ENCODE measurements at regions not wholly inside any gene's neighbourhood (a gene's known extent, or its start where the extent isn't known, plus 50 kb on each side); places are given as distances from the start of the nearest gene placed in this dataset.

- no peak for TF ChIP-seq CTCF (IDR thresholded peaks at IDR 0.05)
- TF ChIP-seq POLR2A (IDR thresholded peaks at IDR 0.05), result no peak
- H3K27ac ChIP-seq, result no peak overlapping the region
- H3K4me3 ChIP-seq, result no peak overlapping the region
- H3K4me1 ChIP-seq, result peaks cover 0 to 8% (median 0%) of the 10 kb centered on the region in 12 donors
- H3K27me3 ChIP-seq, result no peaks in the 10 kb centered on the region
- ATAC-seq (no peak), DNase-seq (no peak)
- no peaks in the 10 kb centered on the region for H3K36me3 ChIP-seq
- WGBS, 4 donors, result 74 to 85% (median 80%) methylated on average over 5 of the region's 5 CpGs
- peaks cover 0 to 7% (median 0%) of the 10 kb centered on the region in 12 donors for H3K9me3 ChIP-seq
- intact Hi-C loops (cut with DNase I), result no loop called here
Observed at GRCh38 chr11:19394525-19395016, 153.8 kb upstream of the E2F8 start.

- H3K36me3 ChIP-seq, result no peaks in the 10 kb centered on the region
- TF ChIP-seq POLR2A (IDR thresholded peaks at IDR 0.05) (no peak), CTCF (IDR thresholded peaks at IDR 0.05) (no peak)
- WGBS, 4 donors, result 63 to 75% (median 69%) methylated on average over 1 of the region's 1 CpG
- H3K4me3 ChIP-seq, result no peak overlapping the region
- intact Hi-C loops (cut with DNase I), result no loop called here
- no peak overlapping the region for H3K27ac ChIP-seq
- ATAC-seq, result peak in 1 of 4 donors; percentile 49
- H3K27me3 ChIP-seq, result no peaks in the 10 kb centered on the region
- peaks cover 0 to 3% (median 0%) of the 10 kb centered on the region in 12 donors for H3K4me1 ChIP-seq
- peaks cover 0 to 7% (median 0%) of the 10 kb centered on the region in 12 donors for H3K9me3 ChIP-seq
- DNase-seq, result no peak
Observed at GRCh38 chr11:19393941-19394340, 153.2 kb upstream of the E2F8 start.

GRCh38 chr11:19392847-19393518 is 152.2 kb upstream of the E2F8 start:
- peaks cover 0 to 7% (median 0%) of the 10 kb centered on the region in 12 donors for H3K9me3 ChIP-seq
- no peak for DNase-seq
- intact Hi-C loops (cut with DNase I), result no loop called here
- TF ChIP-seq POLR2A (IDR thresholded peaks at IDR 0.05) (no peak), CTCF (IDR thresholded peaks at IDR 0.05) (no peak)
- no peak overlapping the region for H3K4me3 ChIP-seq
- H3K4me1 ChIP-seq, result no peaks in the 10 kb centered on the region
- H3K27me3 ChIP-seq, result no peaks in the 10 kb centered on the region
- no peak for ATAC-seq
- no peak overlapping the region for H3K27ac ChIP-seq
- 82 to 95% (median 90%) methylated on average over 3 of the region's 3 CpGs for WGBS, 4 donors
- no peaks in the 10 kb centered on the region for H3K36me3 ChIP-seq

- Histone ChIP-seq H3K4me3 (no peak overlapping the region), H3K4me1 (no peaks in the 10 kb centered on the region), H3K27me3 (no peaks in the 10 kb centered on the region), H3K36me3 (no peaks in the 10 kb centered on the region), H3K9me3 (peaks cover 0 to 7% (median 0%) of the 10 kb centered on the region in 12 donors), H3K27ac (no peak overlapping the region)
- DNase-seq, result no peak
- WGBS, 4 donors, result 83 to 92% (median 89%) methylated on average over 3 of the region's 3 CpGs
- intact Hi-C loops (cut with DNase I), result no loop called here
- no peak for ATAC-seq
- TF ChIP-seq CTCF (IDR thresholded peaks at IDR 0.05) (no peak), POLR2A (IDR thresholded peaks at IDR 0.05) (no peak)
Observed at GRCh38 chr11:19392321-19392720, 151.6 kb upstream of the E2F8 start.
